WTC11 (cell line): ENCODE measurements at regions not wholly inside any gene's neighbourhood (a gene's known extent, or its start where the extent isn't known, plus 50 kb on each side); places are given as distances from the start of the nearest gene placed in this dataset.

Source experiments
- ATAC-seq: fragments of 200-7000 bp; cut with Tn5 transposase; 2 replicates; pipeline ENCODE4 v1.10.0; 2021; ENCODE audit warnings: mild to moderate bottlenecking, moderate library complexity
- CTCF ChIA-PET: fragments of 300-600 bp; sonication (Branson Sonifier 250); formaldehyde crosslinking; loops from one replicate; lab custom pipeline; 2021; ENCODE audit warnings: antibody characterized with exemption; lab: Charles Lee
- POLR2A ChIA-PET: fragments of 350-600 bp; sonication (Branson Sonifier 250); formaldehyde crosslinking; loops from one replicate; lab custom pipeline; 2021; ENCODE audit warnings: antibody characterized with exemption; lab: Charles Lee
- DNase-seq: peaks from one replicate; pipeline ENCODE4 v3.0.0; 2021; ENCODE audit warnings: low spot score
- H3K27ac Mint-ChIP-seq: 2 replicates; pipeline ENCODE4 v1.8.0; 2021; ENCODE audit warnings: mixed read lengths
- H3K27me3 Mint-ChIP-seq: 2 replicates; pipeline ENCODE4 v1.8.0; 2021; ENCODE audit warnings: low read depth, mild to moderate bottlenecking, moderate library complexity, mixed read lengths
- H3K36me3 Mint-ChIP-seq: 2 replicates; pipeline ENCODE4 v1.8.0; 2021; ENCODE audit warnings: mixed read lengths
- H3K4me1 Mint-ChIP-seq: 2 replicates; pipeline ENCODE4 v1.8.0; 2022; ENCODE audit warnings: mixed read lengths
- H3K4me3 Mint-ChIP-seq: 2 replicates; pipeline ENCODE4 v1.8.0; 2021; ENCODE audit warnings: mild to moderate bottlenecking, moderate library complexity, mixed read lengths
- H3K9me3 Mint-ChIP-seq: 2 replicates; pipeline ENCODE4 v1.8.0; 2021; ENCODE audit warnings: mixed read lengths
- FOXJ3 ChIP-seq: sonication (generic); formaldehyde crosslinking; IDR thresholded peaks from 2 replicates; pipeline ENCODE4 v1.9.0; 2021; ENCODE audit warnings: missing genetic modification reagents, mild to moderate bottlenecking, borderline replicate concordance
- FOXP1 ChIP-seq: sonication (generic); formaldehyde crosslinking; IDR thresholded peaks from 2 replicates; pipeline ENCODE4 v1.8.0; 2022; ENCODE audit warnings: missing genetic modification reagents, mild to moderate bottlenecking, moderate library complexity, borderline replicate concordance
- KAT7 ChIP-seq: sonication (generic); formaldehyde crosslinking; IDR thresholded peaks from 2 replicates; pipeline ENCODE4 v1.8.1; 2023; ENCODE audit warnings: missing genetic modification reagents, mild to moderate bottlenecking, borderline replicate concordance
- NR3C1 ChIP-seq: sonication (generic); formaldehyde crosslinking; conservative IDR thresholded peaks from 2 replicates; pipeline ENCODE4 v1.8.1; 2023; ENCODE audit warnings: low read depth, mild to moderate bottlenecking, missing genetic modification reagents
- OVOL2 ChIP-seq: fragments of 250-450 bp; sonication (Bioruptor Pico); IDR thresholded peaks from 2 replicates; pipeline ENCODE4 v1.9.0; 2021; ENCODE audit warnings: mild to moderate bottlenecking, borderline replicate concordance
- PRRX2 ChIP-seq: fragments of 250-450 bp; sonication (Bioruptor Pico); IDR thresholded peaks from 2 replicates; pipeline ENCODE4 v1.8.0; 2021; ENCODE audit warnings: mild to moderate bottlenecking
- SMAD4 ChIP-seq: sonication (generic); formaldehyde crosslinking; IDR thresholded peaks from 2 replicates; pipeline ENCODE4 v1.8.0; 2022; ENCODE audit warnings: mild to moderate bottlenecking, missing genetic modification reagents
- ZNF317 ChIP-seq: sonication (generic); formaldehyde crosslinking; IDR thresholded peaks from 2 replicates; pipeline ENCODE4 v1.8.1; 2023; ENCODE audit warnings: low read depth, mild to moderate bottlenecking, moderate library complexity, missing genetic modification reagents, borderline replicate concordance
- TF ChIP-seq, protein P1 (sequence below): fragments of 250-450 bp; sonication (Bioruptor Pico); conservative IDR thresholded peaks from 2 replicates; pipeline ENCODE4 v1.9.0; 2021; ENCODE audit warnings: mild to moderate bottlenecking
- TF ChIP-seq, protein P2 (sequence below): fragments of 250-450 bp; sonication (Bioruptor Pico); IDR thresholded peaks from 2 replicates; pipeline ENCODE4 v1.9.0; 2021; ENCODE audit warnings: mild to moderate bottlenecking, borderline replicate concordance
- TF ChIP-seq, protein P3 (sequence below): sonication (generic); formaldehyde crosslinking; IDR thresholded peaks from 2 replicates; pipeline ENCODE4 v1.8.0; 2022; ENCODE audit warnings: mild to moderate bottlenecking, missing genetic modification reagents
- TF ChIP-seq, protein P4 (sequence below): sonication (generic); formaldehyde crosslinking; IDR thresholded peaks from 2 replicates; pipeline ENCODE4 v1.8.0; 2022; ENCODE audit warnings: missing genetic modification reagents
- TF ChIP-seq, protein P5 (sequence below): sonication (generic); formaldehyde crosslinking; IDR thresholded peaks from 2 replicates; pipeline ENCODE4 v1.8.1; 2022; ENCODE audit warnings: mild to moderate bottlenecking, moderate library complexity, missing genetic modification reagents

DNA sequence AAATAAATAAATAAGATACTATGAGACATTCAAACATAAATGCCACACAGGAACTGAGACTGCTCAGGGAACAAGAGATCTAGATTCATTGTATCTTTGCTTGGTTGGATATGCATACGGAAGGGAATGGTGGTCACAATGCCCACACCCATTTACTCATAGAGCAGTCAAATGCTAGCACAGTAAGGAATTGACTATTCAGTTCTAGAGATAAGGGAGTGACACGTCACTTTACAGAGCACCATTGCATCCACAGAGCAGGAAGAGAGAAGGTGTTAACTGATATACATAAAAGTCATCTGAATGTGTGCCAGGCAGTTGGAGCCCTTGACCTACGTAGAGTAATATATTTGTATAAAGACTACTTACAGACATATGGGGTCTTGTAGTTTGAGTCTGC, 530.0 kb upstream of the NOVA1 start:
- Mint-ChIP-seq H3K4me3 (no peak overlapping the region), H3K36me3 (peaks cover 5% of the 10 kb centered on the region), H3K27ac (no peak overlapping the region), H3K9me3 (peaks cover 8% of the 10 kb centered on the region), H3K4me1 (no peaks in the 10 kb centered on the region), H3K27me3 (no peaks in the 10 kb centered on the region)
- CTCF ChIA-PET, result no interaction called here
- ATAC-seq (no peak), DNase-seq (no peak)
- TF ChIP-seq, protein P1, sequence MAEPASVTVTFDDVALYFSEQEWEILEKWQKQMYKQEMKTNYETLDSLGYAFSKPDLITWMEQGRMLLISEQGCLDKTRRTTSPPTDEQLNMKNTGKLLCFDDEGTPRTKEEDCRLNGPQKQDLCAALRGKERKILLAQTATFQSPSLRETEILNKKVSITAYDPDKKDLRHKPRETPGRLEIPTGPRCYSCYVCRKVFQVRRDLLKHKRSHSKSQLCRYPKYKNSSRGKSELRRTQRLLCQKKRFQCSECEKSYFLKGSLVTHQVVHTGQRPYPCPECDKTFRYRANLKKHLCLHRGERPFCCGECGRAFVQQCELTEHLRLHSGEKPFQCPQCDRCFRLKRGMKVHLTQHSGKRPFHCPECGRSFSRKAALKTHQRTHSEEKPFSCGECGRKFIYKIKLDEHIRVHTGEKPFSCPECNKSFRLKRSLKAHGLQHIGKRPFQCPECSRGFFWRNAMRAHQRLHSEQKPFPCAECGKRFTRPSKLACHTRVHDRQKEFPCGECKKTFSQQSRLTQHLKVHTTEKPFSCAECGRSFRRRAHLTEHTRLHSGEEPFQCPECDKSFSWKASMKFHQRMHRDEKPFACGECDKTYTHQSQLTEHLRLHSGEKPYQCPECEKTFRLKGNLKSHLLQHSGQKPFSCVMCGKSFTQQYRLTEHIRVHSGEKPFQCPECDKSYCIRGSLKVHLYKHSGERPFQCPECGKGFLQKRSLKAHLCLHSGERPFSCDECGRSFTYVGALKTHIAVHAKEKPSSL, result no peak
- no peak for TF ChIP-seq FOXJ3
- no peak for TF ChIP-seq ZNF317 (CRISPR knock-in tag)
- TF ChIP-seq, protein P2, sequence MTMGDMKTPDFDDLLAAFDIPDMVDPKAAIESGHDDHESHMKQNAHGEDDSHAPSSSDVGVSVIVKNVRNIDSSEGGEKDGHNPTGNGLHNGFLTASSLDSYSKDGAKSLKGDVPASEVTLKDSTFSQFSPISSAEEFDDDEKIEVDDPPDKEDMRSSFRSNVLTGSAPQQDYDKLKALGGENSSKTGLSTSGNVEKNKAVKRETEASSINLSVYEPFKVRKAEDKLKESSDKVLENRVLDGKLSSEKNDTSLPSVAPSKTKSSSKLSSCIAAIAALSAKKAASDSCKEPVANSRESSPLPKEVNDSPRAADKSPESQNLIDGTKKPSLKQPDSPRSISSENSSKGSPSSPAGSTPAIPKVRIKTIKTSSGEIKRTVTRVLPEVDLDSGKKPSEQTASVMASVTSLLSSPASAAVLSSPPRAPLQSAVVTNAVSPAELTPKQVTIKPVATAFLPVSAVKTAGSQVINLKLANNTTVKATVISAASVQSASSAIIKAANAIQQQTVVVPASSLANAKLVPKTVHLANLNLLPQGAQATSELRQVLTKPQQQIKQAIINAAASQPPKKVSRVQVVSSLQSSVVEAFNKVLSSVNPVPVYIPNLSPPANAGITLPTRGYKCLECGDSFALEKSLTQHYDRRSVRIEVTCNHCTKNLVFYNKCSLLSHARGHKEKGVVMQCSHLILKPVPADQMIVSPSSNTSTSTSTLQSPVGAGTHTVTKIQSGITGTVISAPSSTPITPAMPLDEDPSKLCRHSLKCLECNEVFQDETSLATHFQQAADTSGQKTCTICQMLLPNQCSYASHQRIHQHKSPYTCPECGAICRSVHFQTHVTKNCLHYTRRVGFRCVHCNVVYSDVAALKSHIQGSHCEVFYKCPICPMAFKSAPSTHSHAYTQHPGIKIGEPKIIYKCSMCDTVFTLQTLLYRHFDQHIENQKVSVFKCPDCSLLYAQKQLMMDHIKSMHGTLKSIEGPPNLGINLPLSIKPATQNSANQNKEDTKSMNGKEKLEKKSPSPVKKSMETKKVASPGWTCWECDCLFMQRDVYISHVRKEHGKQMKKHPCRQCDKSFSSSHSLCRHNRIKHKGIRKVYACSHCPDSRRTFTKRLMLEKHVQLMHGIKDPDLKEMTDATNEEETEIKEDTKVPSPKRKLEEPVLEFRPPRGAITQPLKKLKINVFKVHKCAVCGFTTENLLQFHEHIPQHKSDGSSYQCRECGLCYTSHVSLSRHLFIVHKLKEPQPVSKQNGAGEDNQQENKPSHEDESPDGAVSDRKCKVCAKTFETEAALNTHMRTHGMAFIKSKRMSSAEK (CRISPR knock-in tag), result no peak
- TF ChIP-seq, protein P3, sequence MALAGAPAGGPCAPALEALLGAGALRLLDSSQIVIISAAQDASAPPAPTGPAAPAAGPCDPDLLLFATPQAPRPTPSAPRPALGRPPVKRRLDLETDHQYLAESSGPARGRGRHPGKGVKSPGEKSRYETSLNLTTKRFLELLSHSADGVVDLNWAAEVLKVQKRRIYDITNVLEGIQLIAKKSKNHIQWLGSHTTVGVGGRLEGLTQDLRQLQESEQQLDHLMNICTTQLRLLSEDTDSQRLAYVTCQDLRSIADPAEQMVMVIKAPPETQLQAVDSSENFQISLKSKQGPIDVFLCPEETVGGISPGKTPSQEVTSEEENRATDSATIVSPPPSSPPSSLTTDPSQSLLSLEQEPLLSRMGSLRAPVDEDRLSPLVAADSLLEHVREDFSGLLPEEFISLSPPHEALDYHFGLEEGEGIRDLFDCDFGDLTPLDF, result no peak
- no peak for TF ChIP-seq FOXP1 (CRISPR knock-in tag)
- TF ChIP-seq NR3C1 (CRISPR knock-in tag), result no peak
- POLR2A ChIA-PET, result no interaction called here

DNA sequence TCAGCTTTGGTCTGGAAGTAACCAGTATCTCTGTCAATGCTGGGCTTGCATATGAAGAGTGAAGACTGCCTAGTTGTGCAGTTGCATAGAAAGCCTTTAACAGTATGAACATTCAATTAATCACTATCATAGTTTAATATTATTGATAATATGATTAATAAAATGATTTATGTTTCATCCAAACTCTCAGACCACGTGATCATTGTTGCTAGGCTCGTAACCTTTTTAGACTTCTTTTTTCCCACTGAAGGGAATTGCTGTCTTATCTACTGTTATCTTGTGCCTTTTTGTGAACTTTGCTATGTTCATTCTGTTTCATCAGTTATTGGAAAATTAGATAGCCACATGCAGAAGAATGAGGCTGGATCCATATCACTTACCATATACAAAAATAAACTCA, 536.4 kb upstream of the NOVA1 start:
- ChIA-PET POLR2A (interaction anchor here (0.6 kb wide), 1 partner anchor 19 kb away, joined by 3 read pairs; no protein-coding TSS in a partner anchor), CTCF (no interaction called here)
- no peak for TF ChIP-seq PRRX2
- TF ChIP-seq, protein P4, sequence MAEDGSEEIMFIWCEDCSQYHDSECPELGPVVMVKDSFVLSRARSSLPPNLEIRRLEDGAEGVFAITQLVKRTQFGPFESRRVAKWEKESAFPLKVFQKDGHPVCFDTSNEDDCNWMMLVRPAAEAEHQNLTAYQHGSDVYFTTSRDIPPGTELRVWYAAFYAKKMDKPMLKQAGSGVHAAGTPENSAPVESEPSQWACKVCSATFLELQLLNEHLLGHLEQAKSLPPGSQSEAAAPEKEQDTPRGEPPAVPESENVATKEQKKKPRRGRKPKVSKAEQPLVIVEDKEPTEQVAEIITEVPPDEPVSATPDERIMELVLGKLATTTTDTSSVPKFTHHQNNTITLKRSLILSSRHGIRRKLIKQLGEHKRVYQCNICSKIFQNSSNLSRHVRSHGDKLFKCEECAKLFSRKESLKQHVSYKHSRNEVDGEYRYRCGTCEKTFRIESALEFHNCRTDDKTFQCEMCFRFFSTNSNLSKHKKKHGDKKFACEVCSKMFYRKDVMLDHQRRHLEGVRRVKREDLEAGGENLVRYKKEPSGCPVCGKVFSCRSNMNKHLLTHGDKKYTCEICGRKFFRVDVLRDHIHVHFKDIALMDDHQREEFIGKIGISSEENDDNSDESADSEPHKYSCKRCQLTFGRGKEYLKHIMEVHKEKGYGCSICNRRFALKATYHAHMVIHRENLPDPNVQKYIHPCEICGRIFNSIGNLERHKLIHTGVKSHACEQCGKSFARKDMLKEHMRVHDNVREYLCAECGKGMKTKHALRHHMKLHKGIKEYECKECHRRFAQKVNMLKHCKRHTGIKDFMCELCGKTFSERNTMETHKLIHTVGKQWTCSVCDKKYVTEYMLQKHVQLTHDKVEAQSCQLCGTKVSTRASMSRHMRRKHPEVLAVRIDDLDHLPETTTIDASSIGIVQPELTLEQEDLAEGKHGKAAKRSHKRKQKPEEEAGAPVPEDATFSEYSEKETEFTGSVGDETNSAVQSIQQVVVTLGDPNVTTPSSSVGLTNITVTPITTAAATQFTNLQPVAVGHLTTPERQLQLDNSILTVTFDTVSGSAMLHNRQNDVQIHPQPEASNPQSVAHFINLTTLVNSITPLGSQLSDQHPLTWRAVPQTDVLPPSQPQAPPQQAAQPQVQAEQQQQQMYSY (CRISPR knock-in tag), result no peak
- TF ChIP-seq SMAD4 (CRISPR knock-in tag), result no peak
- TF ChIP-seq KAT7, result no peak
- TF ChIP-seq, protein P5, sequence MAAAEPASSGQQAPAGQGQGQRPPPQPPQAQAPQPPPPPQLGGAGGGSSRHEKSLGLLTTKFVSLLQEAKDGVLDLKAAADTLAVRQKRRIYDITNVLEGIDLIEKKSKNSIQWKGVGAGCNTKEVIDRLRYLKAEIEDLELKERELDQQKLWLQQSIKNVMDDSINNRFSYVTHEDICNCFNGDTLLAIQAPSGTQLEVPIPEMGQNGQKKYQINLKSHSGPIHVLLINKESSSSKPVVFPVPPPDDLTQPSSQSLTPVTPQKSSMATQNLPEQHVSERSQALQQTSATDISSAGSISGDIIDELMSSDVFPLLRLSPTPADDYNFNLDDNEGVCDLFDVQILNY (CRISPR knock-in tag), result no peak
- no peak for TF ChIP-seq OVOL2
- TF ChIP-seq, all 79 proteins: peak for 0
- Mint-ChIP-seq H3K27me3 (no peaks in the 10 kb centered on the region), H3K4me1 (no peaks in the 10 kb centered on the region), H3K36me3 (no peaks in the 10 kb centered on the region), H3K9me3 (no peaks in the 10 kb centered on the region), H3K4me3 (no peak overlapping the region), H3K27ac (no peak overlapping the region)
- ATAC-seq, result no peak
- DNase-seq, result no peak
